Neural progenitor cell (in vitro differentiated cells): ENCODE measurements at regions not wholly inside any gene's neighbourhood (a gene's known extent, or its start where the extent isn't known, plus 50 kb on each side); places are given as distances from the start of the nearest gene placed in this dataset.

Source experiments
- EZH2 ChIP-seq: fragments of 200-600 bp; sonication (generic); IDR thresholded peaks from 2 replicates; pipeline ENCODE4 v1.6.1; 2017; ENCODE audit warnings: antibody characterized with exemption, mild to moderate bottlenecking, moderate library complexity
- TF ChIP-seq, protein P1 (sequence below): fragments of 200-600 bp; sonication (generic); IDR thresholded peaks from 2 replicates; pipeline ENCODE4 v1.5.1; 2017; ENCODE audit warnings: antibody characterized with exemption, mild to moderate bottlenecking

DNA sequence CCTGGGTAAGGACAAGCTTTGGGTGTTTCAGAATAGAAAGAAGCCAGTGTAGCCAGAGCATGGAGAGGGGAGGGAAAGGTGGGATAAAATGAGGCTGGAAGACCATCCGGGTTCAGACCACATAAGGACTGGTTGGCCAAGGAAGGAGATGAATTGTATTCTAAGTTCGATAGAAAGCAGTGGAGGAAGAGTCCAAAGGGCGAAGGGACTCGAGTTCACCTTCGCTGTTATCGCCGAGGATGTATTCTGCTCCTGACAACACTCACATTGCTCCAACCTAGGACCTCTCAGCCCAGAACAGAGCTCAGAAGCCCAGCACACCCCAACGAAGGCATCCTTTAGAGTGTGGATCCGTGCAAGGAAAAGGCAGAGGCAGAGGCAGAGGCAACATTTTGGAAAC lies 133.1 kb upstream of the EPB41L4A start:
- TF ChIP-seq, protein P1, sequence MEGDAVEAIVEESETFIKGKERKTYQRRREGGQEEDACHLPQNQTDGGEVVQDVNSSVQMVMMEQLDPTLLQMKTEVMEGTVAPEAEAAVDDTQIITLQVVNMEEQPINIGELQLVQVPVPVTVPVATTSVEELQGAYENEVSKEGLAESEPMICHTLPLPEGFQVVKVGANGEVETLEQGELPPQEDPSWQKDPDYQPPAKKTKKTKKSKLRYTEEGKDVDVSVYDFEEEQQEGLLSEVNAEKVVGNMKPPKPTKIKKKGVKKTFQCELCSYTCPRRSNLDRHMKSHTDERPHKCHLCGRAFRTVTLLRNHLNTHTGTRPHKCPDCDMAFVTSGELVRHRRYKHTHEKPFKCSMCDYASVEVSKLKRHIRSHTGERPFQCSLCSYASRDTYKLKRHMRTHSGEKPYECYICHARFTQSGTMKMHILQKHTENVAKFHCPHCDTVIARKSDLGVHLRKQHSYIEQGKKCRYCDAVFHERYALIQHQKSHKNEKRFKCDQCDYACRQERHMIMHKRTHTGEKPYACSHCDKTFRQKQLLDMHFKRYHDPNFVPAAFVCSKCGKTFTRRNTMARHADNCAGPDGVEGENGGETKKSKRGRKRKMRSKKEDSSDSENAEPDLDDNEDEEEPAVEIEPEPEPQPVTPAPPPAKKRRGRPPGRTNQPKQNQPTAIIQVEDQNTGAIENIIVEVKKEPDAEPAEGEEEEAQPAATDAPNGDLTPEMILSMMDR = no peak
- TF ChIP-seq EZH2 = no peak
